ENCODE measurements at regions not wholly inside any gene's neighbourhood (a gene's known extent, or its start where the extent isn't known, plus 50 kb on each side); places are given as distances from the start of the nearest gene placed in this dataset.

DNA sequence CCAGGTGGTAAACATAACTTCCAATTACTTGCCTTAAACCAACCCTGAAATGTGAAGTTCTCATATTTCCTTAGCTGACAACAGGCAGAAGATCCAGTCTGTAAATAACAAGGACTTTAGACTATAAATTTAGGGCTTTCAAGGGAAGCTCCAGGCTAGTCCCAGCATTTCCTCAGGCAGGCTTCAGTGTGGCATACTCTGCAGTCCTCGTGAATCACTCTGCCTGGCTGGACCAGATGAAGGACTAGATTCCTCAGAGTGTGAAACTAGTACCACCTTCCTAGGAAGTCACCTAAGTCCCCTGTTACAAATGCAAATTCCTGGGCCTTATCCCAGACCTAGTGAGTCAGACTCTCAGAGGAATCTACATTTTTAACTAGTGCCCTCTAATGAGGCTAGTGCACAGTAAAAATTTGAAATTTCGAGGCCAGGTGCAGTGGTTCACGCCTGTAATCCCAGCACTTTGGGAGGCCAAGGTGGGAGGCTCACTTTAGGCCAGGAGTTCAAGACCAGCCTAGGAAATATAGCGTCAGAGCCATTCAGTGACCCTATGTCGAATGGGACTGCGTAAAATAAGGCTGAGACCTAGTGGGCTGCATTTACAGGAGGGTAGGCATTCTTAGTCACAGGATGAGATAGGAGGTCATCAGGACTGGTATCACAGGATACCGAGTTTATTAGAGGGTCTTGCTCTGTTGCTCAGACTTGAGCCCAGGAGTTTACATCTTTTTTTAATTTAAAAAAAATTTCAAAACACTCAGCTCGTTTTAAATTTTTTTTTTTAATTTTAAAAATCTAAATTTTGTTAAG, 279.6 kb upstream of the JARID2 start:
- no peak overlapping the region for H2AFZ ChIP-seq (ENCODE audit: low read depth, low read length)
- no peaks in the 10 kb centered on the region for H4K20me1 ChIP-seq (ENCODE audit: insufficient read depth, low read length)
- no peaks in the 10 kb centered on the region for H3K27me3 ChIP-seq (ENCODE audit: insufficient read depth, low read length)
- H3K36me3 ChIP-seq (ENCODE audit: insufficient read depth, low read length), result no peaks in the 10 kb centered on the region
- TF ChIP-seq, protein P1, sequence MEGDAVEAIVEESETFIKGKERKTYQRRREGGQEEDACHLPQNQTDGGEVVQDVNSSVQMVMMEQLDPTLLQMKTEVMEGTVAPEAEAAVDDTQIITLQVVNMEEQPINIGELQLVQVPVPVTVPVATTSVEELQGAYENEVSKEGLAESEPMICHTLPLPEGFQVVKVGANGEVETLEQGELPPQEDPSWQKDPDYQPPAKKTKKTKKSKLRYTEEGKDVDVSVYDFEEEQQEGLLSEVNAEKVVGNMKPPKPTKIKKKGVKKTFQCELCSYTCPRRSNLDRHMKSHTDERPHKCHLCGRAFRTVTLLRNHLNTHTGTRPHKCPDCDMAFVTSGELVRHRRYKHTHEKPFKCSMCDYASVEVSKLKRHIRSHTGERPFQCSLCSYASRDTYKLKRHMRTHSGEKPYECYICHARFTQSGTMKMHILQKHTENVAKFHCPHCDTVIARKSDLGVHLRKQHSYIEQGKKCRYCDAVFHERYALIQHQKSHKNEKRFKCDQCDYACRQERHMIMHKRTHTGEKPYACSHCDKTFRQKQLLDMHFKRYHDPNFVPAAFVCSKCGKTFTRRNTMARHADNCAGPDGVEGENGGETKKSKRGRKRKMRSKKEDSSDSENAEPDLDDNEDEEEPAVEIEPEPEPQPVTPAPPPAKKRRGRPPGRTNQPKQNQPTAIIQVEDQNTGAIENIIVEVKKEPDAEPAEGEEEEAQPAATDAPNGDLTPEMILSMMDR (IDR thresholded peaks at IDR 0.05; ENCODE audit: insufficient read depth, low read depth, low read length), result no peak
- TF ChIP-seq EZH2 (IDR thresholded peaks at IDR 0.05; ENCODE audit: insufficient read depth, low read length), result no peak
- Mint-ChIP-seq H3K27ac (ENCODE audit: unreplicated experiment) (no peak overlapping the region), H3K36me3 (ENCODE audit: low read depth, unreplicated experiment) (no peaks in the 10 kb centered on the region), H3K9me3 (ENCODE audit: unreplicated experiment) (peaks cover 10% of the 10 kb centered on the region), H3K4me1 (ENCODE audit: low read depth, unreplicated experiment) (peaks cover 3% of the 10 kb centered on the region), H3K27me3 (ENCODE audit: low read depth, unreplicated experiment) (no peaks in the 10 kb centered on the region), H3K4me3 (ENCODE audit: unreplicated experiment) (no peak overlapping the region)
- no peaks in the 10 kb centered on the region for H3K9me3 ChIP-seq (ENCODE audit: insufficient read depth, low read depth, low read length)
- H3K27ac ChIP-seq (ENCODE audit: low read depth, low read length), result no peak overlapping the region
- FAIRE-seq, result no peak
- H3K4me3 ChIP-seq (ENCODE audit: insufficient read depth, low read depth, low read length), result no peak overlapping the region
- H3K4me2 ChIP-seq (ENCODE audit: low read length), result no peak overlapping the region
- DNase-seq (ENCODE audit: low read depth), result no peak
- H3K9ac ChIP-seq (ENCODE audit: low read length), result no peak overlapping the region
- H3K4me1 ChIP-seq (ENCODE audit: insufficient read depth, low read length), result no peaks in the 10 kb centered on the region
- no peaks in the 10 kb centered on the region for H3K79me2 ChIP-seq (ENCODE audit: insufficient read depth, low read length)

- H3K79me2 ChIP-seq (ENCODE audit: insufficient read depth, low read length), result no peaks in the 10 kb centered on the region
- no peak overlapping the region for H3K4me3 Mint-ChIP-seq (ENCODE audit: unreplicated experiment)
- H4K20me1 ChIP-seq (ENCODE audit: insufficient read depth, low read length), result no peaks in the 10 kb centered on the region
- FAIRE-seq (no peak), DNase-seq (ENCODE audit: low read depth) (no peak)
- peaks cover 3% of the 10 kb centered on the region for H3K4me1 Mint-ChIP-seq (ENCODE audit: low read depth, unreplicated experiment)
- no peaks in the 10 kb centered on the region for H3K4me1 ChIP-seq (ENCODE audit: insufficient read depth, low read length)
- H3K36me3 ChIP-seq (ENCODE audit: insufficient read depth, low read length), result no peaks in the 10 kb centered on the region
- H3K27me3 Mint-ChIP-seq (ENCODE audit: low read depth, unreplicated experiment), result no peaks in the 10 kb centered on the region
- no peaks in the 10 kb centered on the region for H3K36me3 Mint-ChIP-seq (ENCODE audit: low read depth, unreplicated experiment)
- H3K27ac Mint-ChIP-seq (ENCODE audit: unreplicated experiment), result no peak overlapping the region
- no peaks in the 10 kb centered on the region for H3K27me3 ChIP-seq (ENCODE audit: insufficient read depth, low read length)
- peaks cover 10% of the 10 kb centered on the region for H3K9me3 Mint-ChIP-seq (ENCODE audit: unreplicated experiment)
- H2AFZ ChIP-seq (ENCODE audit: low read depth, low read length), result no peak overlapping the region
- TF ChIP-seq, protein P1 (IDR thresholded peaks at IDR 0.05; ENCODE audit: insufficient read depth, low read depth, low read length), result no peak
- no peak for TF ChIP-seq EZH2 (IDR thresholded peaks at IDR 0.05; ENCODE audit: insufficient read depth, low read length)
- no peak overlapping the region for H3K4me2 ChIP-seq (ENCODE audit: low read length)
- no peak overlapping the region for H3K4me3 ChIP-seq (ENCODE audit: insufficient read depth, low read depth, low read length)
- no peak overlapping the region for H3K27ac ChIP-seq (ENCODE audit: low read depth, low read length)
- no peak overlapping the region for H3K9ac ChIP-seq (ENCODE audit: low read length)
- no peaks in the 10 kb centered on the region for H3K9me3 ChIP-seq (ENCODE audit: insufficient read depth, low read depth, low read length)
These were observed 278.8 kb upstream of the JARID2 start for GRCh38 chr6:14966906-14967711.
